SIG-M5 treated with dmso at 0.1 percent for 504 hours (cell line): ENCODE measurements at regions not wholly inside any gene's neighbourhood (a gene's known extent, or its start where the extent isn't known, plus 50 kb on each side); places are given as distances from the start of the nearest gene placed in this dataset.
A peak's percentile ranks its signal among the peaks of the same experiment; 100 is the strongest.
"Not testable (repeated sequence)": the region's sequence is repeated elsewhere in the genome, so short reads cannot be mapped to it uniquely, and the experiment has no call there.

Experiments used
- DNase-seq: peaks from one replicate; lab custom pipeline; 2025; ENCODE audit not compliant: unreplicated experiment; lab: John Stamatoyannopoulos, UW

DNA sequence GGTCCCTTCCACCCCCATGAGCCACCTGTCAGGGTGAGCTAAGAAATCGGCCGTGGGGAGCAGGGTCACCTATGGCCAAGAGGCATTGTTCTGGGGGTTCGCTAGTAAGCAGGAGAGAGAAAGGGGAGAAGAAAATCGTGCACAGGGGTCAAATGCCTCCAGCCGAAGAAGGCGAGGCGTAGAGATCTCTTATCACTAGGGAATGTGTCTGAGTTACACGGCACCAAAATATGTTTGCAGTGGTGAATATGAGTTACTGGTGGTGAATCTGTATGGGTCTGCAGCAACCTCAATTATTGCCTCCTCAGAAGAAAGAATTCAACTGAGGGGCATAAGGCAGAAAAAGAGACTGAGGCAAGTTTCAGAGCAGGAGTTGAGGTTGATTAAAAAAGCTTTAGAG lies 54.2 kb upstream of the RABGAP1L start:
- DNase-seq: no peak

DNA sequence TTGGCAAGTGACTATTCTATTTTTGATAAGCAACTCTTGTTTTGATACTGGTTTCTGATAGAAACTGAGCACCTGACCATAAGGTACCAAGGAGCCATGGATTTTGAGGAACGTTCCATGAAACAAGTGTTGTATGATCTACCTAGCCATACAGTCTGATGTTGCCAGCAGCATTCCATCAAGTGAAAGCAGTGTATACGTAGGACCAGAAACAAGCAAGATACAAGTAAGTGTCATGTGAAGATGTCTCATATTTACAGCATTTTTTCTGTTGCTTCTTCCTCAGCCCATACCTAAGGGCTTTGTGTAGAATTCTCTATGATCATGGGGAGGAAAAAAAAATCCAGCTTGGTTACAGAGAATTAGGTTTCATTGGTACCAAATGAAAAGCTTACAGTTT lies 55.6 kb upstream of the RABGAP1L start:
- DNase-seq: no peak

DNA sequence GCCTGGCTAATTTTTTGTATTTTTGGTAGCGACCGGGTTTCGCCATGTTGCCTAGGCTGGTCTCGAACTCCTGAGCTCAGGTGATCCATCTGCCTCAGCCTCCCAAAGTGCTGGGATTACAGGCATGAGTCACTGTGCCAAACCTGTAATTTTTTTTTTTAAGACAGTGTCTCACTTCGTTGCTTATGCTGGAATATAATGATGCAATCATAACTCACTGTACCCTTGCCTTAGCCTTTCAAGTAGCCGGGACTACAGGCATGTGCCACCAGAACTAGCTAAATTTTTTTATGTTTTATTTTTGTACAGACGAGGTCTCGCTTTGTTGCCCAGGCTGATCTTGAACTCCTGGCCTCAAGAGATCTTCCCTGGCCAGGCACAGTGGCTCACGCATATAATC lies 57.3 kb upstream of the RABGAP1L start:
- not testable (repeated sequence) for DNase-seq

GRCh38 chr1:174097426-174097825 lies 61.9 kb upstream of the RABGAP1L start:
- no peak for DNase-seq

DNA sequence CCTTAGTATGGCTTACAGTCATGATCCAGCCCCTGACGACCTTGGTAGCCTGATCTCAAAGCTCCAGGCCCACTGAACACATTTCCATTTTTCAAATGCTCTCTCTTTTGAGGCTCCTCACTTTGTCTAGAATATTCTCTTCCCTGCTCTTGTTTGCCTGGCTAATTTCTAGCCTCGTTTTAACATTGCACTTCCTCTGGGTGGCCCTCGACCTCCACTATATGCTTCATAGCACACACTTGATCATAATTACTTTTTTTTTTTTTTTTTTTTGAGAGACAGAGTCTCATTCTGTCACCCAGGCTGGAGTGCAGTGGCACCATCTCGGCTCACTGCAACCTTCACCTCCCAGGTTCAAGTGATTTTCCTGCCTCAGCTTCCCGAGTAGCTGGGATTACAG lies 65.5 kb upstream of the RABGAP1L start:
- peak; percentile 7 for DNase-seq

GRCh38 chr1:174090471-174090870 lies 68.3 kb upstream of the RC3H1 start:
- no peak for DNase-seq

- DNase-seq: no peak
Measured at GRCh38 chr1:174080819-174081218, 58.7 kb upstream of the RC3H1 start.

DNA sequence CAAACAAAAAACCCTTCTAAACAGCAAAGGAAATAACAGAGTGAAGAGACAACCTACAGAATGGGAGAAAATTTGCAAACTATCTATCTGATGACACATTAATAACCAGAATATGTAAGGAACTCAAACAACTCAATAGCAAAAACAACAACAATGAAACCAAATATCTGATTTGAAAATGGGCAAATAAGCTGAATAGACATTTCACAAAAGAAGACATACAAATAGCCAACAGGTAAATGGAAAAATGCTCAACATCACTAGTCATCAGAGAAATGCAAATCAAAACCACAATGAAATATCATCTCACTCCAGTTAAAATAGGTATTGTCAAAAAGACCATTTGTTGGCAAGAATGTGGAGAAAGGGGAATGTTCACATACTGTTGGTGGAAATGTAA lies 57.6 kb upstream of the RC3H1 start:
- DNase-seq: no peak

- not testable (repeated sequence) for DNase-seq
Measured at GRCh38 chr1:174078916-174079315, 56.8 kb upstream of the RC3H1 start.

DNA sequence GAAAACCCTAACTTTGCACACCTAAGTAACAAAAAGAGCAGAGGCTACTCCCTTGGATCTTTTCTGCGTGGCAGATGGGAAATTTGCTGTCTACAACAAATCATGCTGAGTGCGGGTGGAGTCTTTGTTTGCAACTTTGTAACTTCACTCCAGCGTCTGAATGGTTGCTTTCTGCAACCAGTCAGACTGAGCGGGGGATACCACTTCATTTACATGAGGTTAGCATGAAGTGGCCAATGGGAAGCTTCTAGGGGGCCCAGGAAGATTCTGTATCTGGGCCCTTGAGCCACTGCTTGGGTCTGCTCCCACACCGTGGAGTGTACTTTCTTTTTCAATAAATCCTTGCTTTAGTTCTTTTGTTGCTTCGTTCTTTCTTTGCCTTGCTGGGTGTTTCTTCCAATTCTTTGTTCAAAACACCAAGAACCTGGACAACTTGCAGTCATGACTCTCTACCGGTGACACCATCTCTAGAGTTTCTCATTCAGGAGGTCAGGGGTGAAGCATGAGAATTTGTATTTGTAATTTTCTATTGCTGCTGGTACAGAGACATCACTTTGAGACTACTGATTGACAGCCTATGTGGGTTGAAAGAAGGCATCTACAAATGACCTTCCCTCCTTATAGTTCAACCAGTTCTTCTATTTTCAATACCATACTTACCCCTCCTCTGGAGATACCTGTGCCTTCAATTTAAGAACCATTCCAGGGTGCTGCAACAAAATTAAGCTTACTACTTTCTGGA lies 55.8 kb upstream of the RC3H1 start:
- no peak for DNase-seq

DNA sequence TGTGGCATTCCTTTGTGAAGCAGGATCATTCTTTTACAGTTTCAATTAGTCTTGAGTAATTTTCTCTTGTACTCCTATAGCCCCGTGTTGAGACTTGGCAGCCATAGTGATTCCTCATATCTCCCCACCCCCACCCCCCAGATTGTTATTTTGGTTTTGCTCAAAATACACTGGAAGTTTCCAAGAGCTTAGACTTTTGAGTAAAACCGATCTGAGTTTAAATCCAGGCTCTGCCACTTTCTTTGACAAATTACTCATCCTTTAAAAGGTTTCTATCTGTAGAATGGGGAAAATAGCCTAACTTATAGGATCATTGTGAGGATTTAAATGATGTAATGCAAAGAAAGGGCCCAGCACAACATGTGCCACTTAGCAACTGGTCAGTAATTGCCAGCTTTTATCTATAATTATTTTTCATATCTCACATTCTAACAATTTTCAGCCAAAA lies 53.1 kb upstream of the RC3H1 start:
- no peak for DNase-seq

GRCh38 chr1:174074757-174075156 lies 52.6 kb upstream of the RC3H1 start:
- peak; percentile 45 for DNase-seq

- DNase-seq: no peak
Measured at GRCh38 chr1:174072581-174072980, 50.4 kb upstream of the RC3H1 start.
